PC-9 (cell line): ENCODE measurements at regions not wholly inside any gene's neighbourhood (a gene's known extent, or its start where the extent isn't known, plus 50 kb on each side); places are given as distances from the start of the nearest gene placed in this dataset.

Experiments used
- BruUV-seq: library from RNA; stranded (reverse); fragments of 400-500 nt; replicated peaks from 2 replicates; lab custom pipeline; 2021; lab: Mats Ljungman, UMichigan
- CTCF ChIA-PET: fragments of 300-600 bp; sonication (Branson Sonifier 250); formaldehyde crosslinking; loops from one replicate; lab custom pipeline; 2022; ENCODE audit warnings: antibody characterized with exemption; lab: Charles Lee
- POLR2A ChIA-PET: fragments of 300-600 bp; sonication (Branson Sonifier 250); formaldehyde crosslinking; loops from one replicate; lab custom pipeline; 2022; ENCODE audit warnings: antibody characterized with exemption; ENCODE audit not compliant: unreplicated experiment; lab: Charles Lee
- DNase-seq, 2 experiments: peaks; one replicate each; pipeline versions ENCODE4 v3.0.0 to v3.0.0-alpha.2; 2015 to 2022; ENCODE audit warnings: mixed read lengths in 1 of 2
- H2AFZ ChIP-seq: fragments of 200-600 bp; sonication (generic); 2 replicates; pipeline ENCODE4 v1.8.1; 2017; ENCODE audit warnings: antibody characterized with exemption
- H3F3A ChIP-seq: fragments of 200-600 bp; sonication (generic); 2 replicates; pipeline ENCODE4 v1.8.1; 2017; ENCODE audit warnings: antibody characterized with exemption, mild to moderate bottlenecking, low read depth; ENCODE audit not compliant: insufficient read depth
- H3K27ac ChIP-seq: fragments of 200-600 bp; sonication (generic); 2 replicates; pipeline ENCODE4 v1.6.1; 2016; ENCODE audit warnings: mixed run types
- H3K27me3 ChIP-seq: fragments of 200-600 bp; sonication (generic); 2 replicates; pipeline ENCODE4 v1.6.1; 2016; ENCODE audit warnings: low read depth, mixed run types; ENCODE audit not compliant: insufficient read depth
- H3K36me3 ChIP-seq: fragments of 200-600 bp; sonication (generic); 2 replicates; pipeline ENCODE4 v1.6.1; 2016; ENCODE audit warnings: low read depth, mixed run types
- H3K4me1 ChIP-seq: fragments of 200-600 bp; sonication (generic); replicated peaks from 2 replicates; pipeline ENCODE4 v1.6.1; 2016; ENCODE audit warnings: mixed run types; ENCODE audit not compliant: insufficient read depth
- H3K4me2 ChIP-seq: fragments of 200-600 bp; sonication (generic); 2 replicates; pipeline ENCODE4 v1.6.1; 2017; ENCODE audit warnings: mixed run types
- H3K4me3 ChIP-seq: fragments of 200-600 bp; sonication (generic); 2 replicates; pipeline ENCODE4 v1.6.1; 2016; ENCODE audit warnings: mixed run types
- H3K79me2 ChIP-seq: fragments of 200-600 bp; sonication (generic); 2 replicates; pipeline ENCODE4 v1.6.1; 2017; ENCODE audit warnings: low read depth, mixed run types
- H3K9me2 ChIP-seq: fragments of 200-600 bp; sonication (generic); 2 replicates; pipeline ENCODE4 v1.8.1; 2017; ENCODE audit warnings: mild to moderate bottlenecking; ENCODE audit not compliant: insufficient read depth
- H3K9me3 ChIP-seq: fragments of 200-600 bp; sonication (generic); 2 replicates; pipeline ENCODE4 v1.8.1; 2016; ENCODE audit warnings: low read depth; ENCODE audit not compliant: insufficient read depth
- H4K20me1 ChIP-seq: fragments of 200-600 bp; sonication (generic); 2 replicates; pipeline ENCODE4 v1.8.1; 2017; ENCODE audit not compliant: insufficient read depth
- CTCF ChIP-seq: fragments of 200-600 bp; sonication (generic); conservative IDR thresholded peaks from 2 replicates; pipeline ENCODE4 v1.6.1; 2017; ENCODE audit warnings: mixed run types, antibody characterized with exemption, mild to moderate bottlenecking, moderate library complexity
- EZH2 ChIP-seq: fragments of 200-600 bp; sonication (generic); IDR thresholded peaks from 2 replicates; pipeline ENCODE4 v1.8.0; 2017; ENCODE audit warnings: antibody characterized with exemption, low read depth
- intact Hi-C: fragments of 100-400 bp; cut with micrococcal nuclease; formaldehyde crosslinking; loops from one replicate; pipeline ENCODE4 v1.10.0; 2022; ENCODE audit not compliant: unreplicated experiment

- Histone ChIP-seq H3K27ac (no peak overlapping the region), H3K9me3 (no peaks in the 10 kb centered on the region), H3K79me2 (no peaks in the 10 kb centered on the region), H3K27me3 (no peaks in the 10 kb centered on the region), H3K36me3 (no peaks in the 10 kb centered on the region), H2AFZ (peak overlapping the region; percentile 35; the same call in 1 of the 2 replicates), H3K4me2 (peak overlapping the region; percentile 73), H3F3A (no peaks in the 10 kb centered on the region), H3K9me2 (no peaks in the 10 kb centered on the region), H4K20me1 (no peaks in the 10 kb centered on the region), H3K4me1 (no peaks in the 10 kb centered on the region), H3K4me3 (peak overlapping the region; percentile 36; the same call in 1 of the 2 replicates)
- ChIA-PET CTCF (interaction anchor here (0.5 to 3.0 kb wide), 15 partner anchors 12 to 947 kb away, joined by 3 to 26 read pairs (median 3); no protein-coding TSS in a partner anchor), POLR2A (no interaction called here)
- no peak for TF ChIP-seq EZH2
- peak; percentile 90 for TF ChIP-seq CTCF
- no TSS peak for BruUV-seq
- intact Hi-C loops, result loop anchor here (1.0 to 10.0 kb wide), 7 partner anchors 360 to 946 kb away; partner anchors contain the start of genes CCNH and TMEM161B
- peak; percentile 63 to 69 for DNase-seq
Measured at GRCh38 chr5:87780831-87781760, 368.4 kb upstream of the CCNH start.

- H3K27me3 ChIP-seq, result no peaks in the 10 kb centered on the region
- CTCF ChIA-PET, result no interaction called here
- H3K36me3 ChIP-seq, result no peaks in the 10 kb centered on the region
- no peak for DNase-seq
- H3K27ac ChIP-seq, result no peak overlapping the region
- no peaks in the 10 kb centered on the region for H3K4me1 ChIP-seq
- no peaks in the 10 kb centered on the region for H3K79me2 ChIP-seq
- no peaks in the 10 kb centered on the region for H3K9me3 ChIP-seq
- H4K20me1 ChIP-seq, result no peaks in the 10 kb centered on the region
- H3K4me2 ChIP-seq, result no peak overlapping the region
- TF ChIP-seq CTCF (no peak), EZH2 (no peak)
- H3K4me3 ChIP-seq, result no peak overlapping the region
- BruUV-seq, result no TSS peak
- no peaks in the 10 kb centered on the region for H3K9me2 ChIP-seq
- no peaks in the 10 kb centered on the region for H3F3A ChIP-seq
- POLR2A ChIA-PET, result no interaction called here
- intact Hi-C loops, result loop anchor here (10.0 kb wide), 1 partner anchor 234 kb away; no protein-coding TSS in a partner anchor
- H2AFZ ChIP-seq, result no peak overlapping the region
Measured at GRCh38 chr5:87778876-87779275, 366.1 kb upstream of the CCNH start.

- ChIA-PET CTCF (interaction anchor here (0.6 kb wide), 1 partner anchor 264 kb away, joined by 8 read pairs; no protein-coding TSS in a partner anchor), POLR2A (interaction anchor here (0.7 kb wide), 1 partner anchor 441 kb away, joined by 4 read pairs; no protein-coding TSS in a partner anchor)
- H3K4me2 ChIP-seq, result no peak overlapping the region
- H3K79me2 ChIP-seq, result no peaks in the 10 kb centered on the region
- H3K4me3 ChIP-seq, result no peak overlapping the region
- H3K36me3 ChIP-seq, result no peaks in the 10 kb centered on the region
- no peaks in the 10 kb centered on the region for H3F3A ChIP-seq
- BruUV-seq, result no TSS peak
- DNase-seq, result no peak
- no peaks in the 10 kb centered on the region for H3K9me2 ChIP-seq
- H2AFZ ChIP-seq, result no peak overlapping the region
- no peak overlapping the region for H3K27ac ChIP-seq
- no peaks in the 10 kb centered on the region for H3K9me3 ChIP-seq
- H3K27me3 ChIP-seq, result no peaks in the 10 kb centered on the region
- intact Hi-C loops, result loop anchor here (10.0 kb wide), 1 partner anchor 233 kb away; no protein-coding TSS in a partner anchor
- TF ChIP-seq EZH2 (no peak), CTCF (no peak)
- H4K20me1 ChIP-seq, result no peaks in the 10 kb centered on the region
- no peaks in the 10 kb centered on the region for H3K4me1 ChIP-seq
Measured at GRCh38 chr5:87777877-87778276, 365.1 kb upstream of the CCNH start.
